H9 (cell line): ENCODE measurements at regions not wholly inside any gene's neighbourhood (a gene's known extent, or its start where the extent isn't known, plus 50 kb on each side); places are given as distances from the start of the nearest gene placed in this dataset.

Source experiments
- DNase-seq: peaks from one replicate; pipeline ENCODE4 v3.0.0-alpha.2; 2017
- H2AFZ ChIP-seq: one replicate; pipeline ENCODE4 v1.6.1; 2013; ENCODE audit warnings: mild to moderate bottlenecking, low read length, control low read depth, moderate library complexity
- H2AK5ac ChIP-seq: 2 replicates; pipeline ENCODE4 v1.6.1; 2013; ENCODE audit warnings: low read length, control low read depth, mixed read lengths; ENCODE audit not compliant: insufficient read length
- H2BK120ac ChIP-seq: one replicate; pipeline ENCODE4 v1.6.1; 2013; ENCODE audit warnings: low read depth, mild to moderate bottlenecking, low read length, control low read depth, inconsistent platforms; ENCODE audit not compliant: poor library complexity, severe bottlenecking
- H2BK12ac ChIP-seq: 2 replicates; pipeline ENCODE4 v1.6.1; 2013; ENCODE audit warnings: low read length, control low read depth, mixed read lengths, low read depth; ENCODE audit not compliant: insufficient read length
- H2BK15ac ChIP-seq: 2 replicates; pipeline ENCODE4 v1.6.1; 2013; ENCODE audit warnings: low read depth, low read length, control low read depth
- H2BK20ac ChIP-seq: one replicate; pipeline ENCODE4 v1.6.1; 2013; ENCODE audit warnings: low read depth, mild to moderate bottlenecking, low read length, control low read depth, inconsistent platforms; ENCODE audit not compliant: poor library complexity, severe bottlenecking
- H2BK5ac ChIP-seq: 2 replicates; pipeline ENCODE4 v1.6.1; 2013; ENCODE audit warnings: low read length, control low read depth, mixed read lengths; ENCODE audit not compliant: insufficient read length
- H3K14ac ChIP-seq: 2 replicates; pipeline ENCODE4 v1.6.1; 2013; ENCODE audit warnings: low read length, control low read depth; ENCODE audit not compliant: insufficient read depth
- H3K18ac ChIP-seq: 2 replicates; pipeline ENCODE4 v1.6.1; 2013; ENCODE audit warnings: low read depth, mild to moderate bottlenecking, mixed read lengths, low read length, control low read depth; ENCODE audit not compliant: insufficient read length
- H3K23ac ChIP-seq: 2 replicates; pipeline ENCODE4 v1.6.1; 2013; ENCODE audit warnings: low read length, control low read depth, mixed read lengths, low read depth; ENCODE audit not compliant: insufficient read length
- H3K23me2 ChIP-seq: 2 replicates; pipeline ENCODE4 v1.6.1; 2013; ENCODE audit warnings: low read depth, mild to moderate bottlenecking, mixed read lengths, low read length, control low read depth; ENCODE audit not compliant: insufficient read length, poor library complexity, severe bottlenecking
- H3K27ac ChIP-seq: 2 replicates; pipeline ENCODE4 v1.5.1; 2013; ENCODE audit warnings: low read length, control low read depth, mixed read lengths, low read depth; ENCODE audit not compliant: insufficient read length
- H3K27me3 ChIP-seq: 2 replicates; pipeline ENCODE4 v1.6.1; 2013; ENCODE audit warnings: low read length, control low read depth, inconsistent platforms; ENCODE audit not compliant: insufficient read depth
- H3K4ac ChIP-seq: 2 replicates; pipeline ENCODE4 v1.6.1; 2013; ENCODE audit warnings: low read depth, mild to moderate bottlenecking, control low read depth, inconsistent platforms, low read length, moderate library complexity
- H3K4me1 ChIP-seq: 2 replicates; pipeline ENCODE4 v1.6.1; 2013; ENCODE audit warnings: low read length, control low read depth, inconsistent platforms; ENCODE audit not compliant: insufficient read depth
- H3K4me2 ChIP-seq: 2 replicates; pipeline ENCODE4 v1.6.1; 2013; ENCODE audit warnings: low read length, control low read depth, mixed read lengths; ENCODE audit not compliant: insufficient read length, insufficient read depth
- H3K56ac ChIP-seq: 2 replicates; pipeline ENCODE4 v1.6.1; 2013; ENCODE audit warnings: low read depth, mild to moderate bottlenecking, mixed read lengths, low read length, control low read depth; ENCODE audit not compliant: insufficient read length
- H3K79me1 ChIP-seq: 2 replicates; pipeline ENCODE4 v1.6.1; 2013; ENCODE audit warnings: low read depth, mild to moderate bottlenecking, moderate library complexity, low read length, control low read depth, inconsistent platforms; ENCODE audit not compliant: insufficient read depth, poor library complexity, severe bottlenecking
- H3K79me2 ChIP-seq: 2 replicates; pipeline ENCODE4 v1.6.1; 2013; ENCODE audit warnings: low read length, control low read depth, inconsistent platforms; ENCODE audit not compliant: insufficient read depth
- H3K9ac ChIP-seq: 2 replicates; pipeline ENCODE4 v1.6.1; 2013; ENCODE audit warnings: low read length, control low read depth, mixed read lengths; ENCODE audit not compliant: insufficient read length; ENCODE audit errors: extremely low read depth
- H3K9me3 ChIP-seq: one replicate; pipeline ENCODE4 v1.6.1; 2013; ENCODE audit warnings: low read depth, low read length, inconsistent platforms; ENCODE audit not compliant: control insufficient read depth
- H3T11ph ChIP-seq: one replicate; pipeline ENCODE4 v1.6.1; 2013; ENCODE audit warnings: mild to moderate bottlenecking, low read length, control low read depth, inconsistent platforms
- H4K20me1 ChIP-seq: one replicate; pipeline ENCODE4 v1.6.1; 2013; ENCODE audit not compliant: control insufficient read depth, insufficient read length, insufficient read depth
- H4K5ac ChIP-seq: 2 replicates; pipeline ENCODE4 v1.6.1; 2013; ENCODE audit warnings: low read depth, mild to moderate bottlenecking, mixed read lengths, low read length, control low read depth; ENCODE audit not compliant: insufficient read length
- H4K8ac ChIP-seq: replicated peaks from 2 replicates; pipeline ENCODE4 v1.6.1; 2013; ENCODE audit warnings: low read length, control low read depth, mixed read lengths, low read depth; ENCODE audit not compliant: insufficient read length
- H4K91ac ChIP-seq: 2 replicates; pipeline ENCODE4 v1.6.1; 2013; ENCODE audit warnings: low read depth, mild to moderate bottlenecking, moderate library complexity, mixed read lengths, low read length, control low read depth; ENCODE audit not compliant: insufficient read length
- H3K27ac Mint-ChIP-seq, 3 experiments: 2 replicates in 2 of 3; 3 replicates in 1 of 3; pipeline ENCODE4 v1.8.0; 2020 to 2021; ENCODE audit warnings: mixed read lengths in 3 of 3, mild to moderate bottlenecking in 1 of 3, moderate library complexity in 1 of 3
- H3K27me3 Mint-ChIP-seq: 2 replicates; pipeline ENCODE4 v1.8.0; 2021; ENCODE audit warnings: low read depth, mild to moderate bottlenecking, moderate library complexity, mixed read lengths
- H3K36me3 Mint-ChIP-seq, 3 experiments: 2 replicates in 2 of 3; 3 replicates in 1 of 3; pipeline ENCODE4 v1.8.0; 2020 to 2021; ENCODE audit warnings: low read depth in 3 of 3, mixed read lengths in 3 of 3; ENCODE audit not compliant: insufficient read depth in 1 of 3
- H3K4me1 Mint-ChIP-seq, 2 experiments: 2 replicates each; pipeline ENCODE4 v1.8.0; 2020; ENCODE audit warnings: mixed read lengths in 2 of 2
- H3K4me3 Mint-ChIP-seq, 2 experiments: 2 replicates in 1 of 2; 3 replicates in 1 of 2; pipeline ENCODE4 v1.8.0; 2020 to 2021; ENCODE audit warnings: mild to moderate bottlenecking in 2 of 2, mixed read lengths in 2 of 2, moderate library complexity in 1 of 2
- H3K9me3 Mint-ChIP-seq, 2 experiments: 2 replicates in 1 of 2; 3 replicates in 1 of 2; pipeline ENCODE4 v1.8.0; 2020; ENCODE audit warnings: mild to moderate bottlenecking in 2 of 2, mixed read lengths in 2 of 2, moderate library complexity in 1 of 2
- WGBS: extraction: QIAGEN DNeasy Blood & Tissue Kit; methylation state at CpG from one replicate; pipeline ENCODE4 v1.1.7; 2013; ENCODE audit warnings: missing lambda C conversion rate, low lambda C conversion rate, mixed read lengths; ENCODE audit not compliant: insufficient read length; ENCODE audit errors: extremely low coverage; 5-methylcytosine and 5-hydroxymethylcytosine counted together
- TF ChIP-seq, protein P1 (sequence below): fragments of 200-600 bp; sonication (generic); conservative IDR thresholded peaks from 3 replicates; pipeline ENCODE4 v1.8.0; 2021; ENCODE audit warnings: antibody characterized with exemption, mild to moderate bottlenecking

DNA sequence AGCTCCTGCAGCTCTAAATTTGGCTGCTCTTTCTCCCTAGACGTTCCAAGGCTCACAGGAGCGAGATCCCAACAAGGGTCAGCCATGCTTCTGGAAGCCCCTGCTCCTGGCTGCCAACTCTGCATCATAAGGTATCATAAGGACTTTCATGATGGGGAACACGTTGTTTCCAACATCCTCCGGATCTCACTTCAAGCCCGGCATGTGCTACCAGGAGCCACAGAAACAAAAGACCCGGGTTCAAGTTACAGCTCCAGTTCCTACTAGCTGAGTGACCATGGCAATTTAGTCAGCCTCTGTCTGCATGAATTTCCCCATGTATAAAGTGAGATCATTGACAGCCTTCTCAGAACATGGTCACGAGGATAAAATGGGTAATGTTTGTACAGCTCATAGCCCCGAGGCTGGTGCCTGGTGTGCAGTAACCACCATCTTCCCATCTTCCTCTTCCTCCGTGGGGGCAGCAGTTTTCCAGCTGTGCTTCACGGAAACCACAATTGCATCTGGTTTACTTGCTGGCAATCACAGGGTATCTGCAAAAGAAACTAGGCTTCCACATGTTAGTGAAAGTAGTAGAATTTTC lies 209.0 kb upstream of the ECI2 start:
- no peak overlapping the region for H3K9ac ChIP-seq
- no peak overlapping the region for H3K27ac Mint-ChIP-seq
- H2BK15ac ChIP-seq = no peak overlapping the region
- TF ChIP-seq, protein P1, sequence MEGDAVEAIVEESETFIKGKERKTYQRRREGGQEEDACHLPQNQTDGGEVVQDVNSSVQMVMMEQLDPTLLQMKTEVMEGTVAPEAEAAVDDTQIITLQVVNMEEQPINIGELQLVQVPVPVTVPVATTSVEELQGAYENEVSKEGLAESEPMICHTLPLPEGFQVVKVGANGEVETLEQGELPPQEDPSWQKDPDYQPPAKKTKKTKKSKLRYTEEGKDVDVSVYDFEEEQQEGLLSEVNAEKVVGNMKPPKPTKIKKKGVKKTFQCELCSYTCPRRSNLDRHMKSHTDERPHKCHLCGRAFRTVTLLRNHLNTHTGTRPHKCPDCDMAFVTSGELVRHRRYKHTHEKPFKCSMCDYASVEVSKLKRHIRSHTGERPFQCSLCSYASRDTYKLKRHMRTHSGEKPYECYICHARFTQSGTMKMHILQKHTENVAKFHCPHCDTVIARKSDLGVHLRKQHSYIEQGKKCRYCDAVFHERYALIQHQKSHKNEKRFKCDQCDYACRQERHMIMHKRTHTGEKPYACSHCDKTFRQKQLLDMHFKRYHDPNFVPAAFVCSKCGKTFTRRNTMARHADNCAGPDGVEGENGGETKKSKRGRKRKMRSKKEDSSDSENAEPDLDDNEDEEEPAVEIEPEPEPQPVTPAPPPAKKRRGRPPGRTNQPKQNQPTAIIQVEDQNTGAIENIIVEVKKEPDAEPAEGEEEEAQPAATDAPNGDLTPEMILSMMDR = no peak
- no peaks in the 10 kb centered on the region for H3K4me1 ChIP-seq
- H2AK5ac ChIP-seq = no peak overlapping the region
- no peak overlapping the region for H4K5ac ChIP-seq
- no peak overlapping the region for H2BK120ac ChIP-seq
- no CpG with 5 or more reads among the region's 10 CpGs for WGBS
- no peak overlapping the region for H3T11ph ChIP-seq
- no peak overlapping the region for H3K4ac ChIP-seq
- H2BK20ac ChIP-seq = no peak overlapping the region
- no peaks in the 10 kb centered on the region for H3K27me3 ChIP-seq
- no peak overlapping the region for H4K8ac ChIP-seq
- H2AFZ ChIP-seq = no peak overlapping the region
- no peaks in the 10 kb centered on the region for H3K36me3 Mint-ChIP-seq
- no peak for DNase-seq
- no peaks in the 10 kb centered on the region for H3K23me2 ChIP-seq
- peaks cover 7 to 14% of the 10 kb centered on the region in 2 experiments for H3K4me1 Mint-ChIP-seq
- H3K14ac ChIP-seq = no peak overlapping the region
- no peaks in the 10 kb centered on the region for H3K79me1 ChIP-seq
- H4K20me1 ChIP-seq = no peaks in the 10 kb centered on the region
- no peak overlapping the region for H3K18ac ChIP-seq
- peaks cover 14% of the 10 kb centered on the region for H3K27me3 Mint-ChIP-seq
- H3K9me3 Mint-ChIP-seq = no peaks in the 10 kb centered on the region; a peak in 1 of 5 replicates
- H3K23ac ChIP-seq = no peak overlapping the region
- no peak overlapping the region for H2BK5ac ChIP-seq
- H3K4me3 Mint-ChIP-seq = no peak overlapping the region
- no peaks in the 10 kb centered on the region for H3K79me2 ChIP-seq
- H3K4me2 ChIP-seq = no peak overlapping the region
- H4K91ac ChIP-seq = no peak overlapping the region
- H2BK12ac ChIP-seq = no peak overlapping the region
- no peaks in the 10 kb centered on the region for H3K9me3 ChIP-seq
- no peak overlapping the region for H3K27ac ChIP-seq
- no peak overlapping the region for H3K56ac ChIP-seq
